Stimulated activated CD8-positive, alpha-beta memory T cell treated with anti-CD3 and anti-CD28 coated beads, Interleukin-4, amount 100 ng/mL, for 1 hour (primary cell): ENCODE measurements at regions not wholly inside any gene's neighbourhood (a gene's known extent, or its start where the extent isn't known, plus 50 kb on each side); places are given as distances from the start of the nearest gene placed in this dataset.
"Not testable (repeated sequence)": the region's sequence is repeated elsewhere in the genome, so short reads cannot be mapped to it uniquely, and the experiment has no call there.

Experiments used
- DNase-seq, 2 donors: peaks; one replicate each; pipeline ENCODE4 v3.0.0-alpha.2; 2020; ENCODE audit warnings: low read depth in 2 of 2, low spot score in 1 of 2

DNA sequence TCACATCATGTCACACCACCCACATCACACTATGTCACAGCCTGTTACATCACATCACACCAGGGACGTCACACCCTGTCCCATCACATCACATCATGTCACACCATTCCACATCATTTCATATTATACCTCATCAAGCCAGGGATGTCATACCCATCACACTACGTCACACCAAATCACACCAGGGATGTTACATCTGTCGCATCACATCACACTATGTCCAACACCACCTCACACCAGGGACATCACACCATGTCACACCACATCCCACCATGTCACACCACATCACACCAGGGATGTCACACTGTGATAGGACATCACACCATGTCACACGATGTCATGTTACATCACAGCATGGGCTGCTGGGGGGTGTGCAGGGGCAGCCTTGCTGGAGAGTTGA lies 110.6 kb downstream of the TMEM121 start:
- no peak for DNase-seq

DNA sequence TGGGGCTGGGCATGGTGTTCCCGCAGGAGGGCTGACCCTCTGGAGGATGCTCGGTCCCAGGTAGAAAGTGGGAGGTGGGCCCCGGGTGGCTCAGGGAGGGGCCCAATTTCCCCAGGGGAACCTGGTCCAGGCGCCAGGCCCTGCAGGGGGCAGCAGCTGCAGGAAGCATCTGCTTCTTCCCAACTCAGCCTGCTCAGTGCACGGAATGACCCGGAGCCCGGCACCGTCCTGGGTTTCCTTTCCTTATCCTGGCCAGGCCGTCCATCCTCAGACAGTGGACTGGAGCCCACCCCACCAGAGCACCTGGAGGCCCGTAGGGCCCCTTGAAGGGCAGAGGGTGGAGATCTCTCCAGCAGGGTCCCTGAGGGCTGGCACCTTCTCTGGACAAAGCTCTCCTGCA lies 111.0 kb downstream of the TMEM121 start:
- not testable (repeated sequence) for DNase-seq

DNA sequence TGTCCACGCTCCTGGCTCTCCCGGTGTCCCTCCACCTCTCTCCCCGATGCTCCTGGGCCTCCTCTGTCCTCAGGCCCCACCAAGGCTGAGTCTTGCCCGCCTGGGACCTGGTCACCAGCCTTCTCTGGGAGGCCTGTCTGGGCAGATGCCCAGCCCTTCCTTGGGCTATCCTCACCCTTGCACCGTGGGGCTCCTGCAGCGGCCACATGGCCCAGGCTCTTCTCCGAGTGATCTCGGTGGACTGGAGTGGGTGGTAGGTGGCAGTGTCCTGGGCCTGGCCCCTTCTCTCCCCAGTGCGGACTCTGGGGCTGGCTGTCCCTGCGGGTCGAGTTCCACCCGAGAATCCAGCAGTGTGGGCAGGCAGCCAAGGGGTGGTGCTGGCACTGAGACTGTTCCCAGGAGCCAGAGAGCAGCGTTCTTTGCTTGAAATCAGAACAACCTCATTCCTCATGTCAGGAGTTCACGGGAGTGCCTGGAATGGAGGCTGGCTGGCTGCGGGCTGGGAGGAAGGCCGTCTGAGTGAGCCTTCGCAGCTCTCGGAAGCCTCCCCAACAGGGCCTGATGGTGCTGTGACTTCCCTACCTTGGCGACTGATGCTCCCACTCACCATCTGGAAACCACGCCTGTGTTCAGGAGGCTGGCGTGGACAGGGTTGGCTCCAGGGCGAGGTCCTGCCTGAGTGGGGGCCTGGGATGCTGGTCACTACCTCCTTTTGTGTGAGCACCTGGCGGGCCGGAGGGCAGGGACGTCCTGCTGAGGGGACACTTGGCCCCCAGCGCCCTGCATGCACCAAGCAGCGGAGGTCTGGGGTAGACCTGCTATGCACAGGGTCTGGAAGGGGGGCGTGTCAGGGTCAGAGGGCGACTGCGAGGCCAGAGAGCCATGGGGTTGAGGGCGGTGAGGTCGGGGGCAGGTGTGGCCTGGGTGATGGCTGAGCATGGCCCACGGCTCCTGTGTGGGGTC lies 113.9 kb downstream of the TMEM121 start:
- DNase-seq, result not testable (repeated sequence)

DNA sequence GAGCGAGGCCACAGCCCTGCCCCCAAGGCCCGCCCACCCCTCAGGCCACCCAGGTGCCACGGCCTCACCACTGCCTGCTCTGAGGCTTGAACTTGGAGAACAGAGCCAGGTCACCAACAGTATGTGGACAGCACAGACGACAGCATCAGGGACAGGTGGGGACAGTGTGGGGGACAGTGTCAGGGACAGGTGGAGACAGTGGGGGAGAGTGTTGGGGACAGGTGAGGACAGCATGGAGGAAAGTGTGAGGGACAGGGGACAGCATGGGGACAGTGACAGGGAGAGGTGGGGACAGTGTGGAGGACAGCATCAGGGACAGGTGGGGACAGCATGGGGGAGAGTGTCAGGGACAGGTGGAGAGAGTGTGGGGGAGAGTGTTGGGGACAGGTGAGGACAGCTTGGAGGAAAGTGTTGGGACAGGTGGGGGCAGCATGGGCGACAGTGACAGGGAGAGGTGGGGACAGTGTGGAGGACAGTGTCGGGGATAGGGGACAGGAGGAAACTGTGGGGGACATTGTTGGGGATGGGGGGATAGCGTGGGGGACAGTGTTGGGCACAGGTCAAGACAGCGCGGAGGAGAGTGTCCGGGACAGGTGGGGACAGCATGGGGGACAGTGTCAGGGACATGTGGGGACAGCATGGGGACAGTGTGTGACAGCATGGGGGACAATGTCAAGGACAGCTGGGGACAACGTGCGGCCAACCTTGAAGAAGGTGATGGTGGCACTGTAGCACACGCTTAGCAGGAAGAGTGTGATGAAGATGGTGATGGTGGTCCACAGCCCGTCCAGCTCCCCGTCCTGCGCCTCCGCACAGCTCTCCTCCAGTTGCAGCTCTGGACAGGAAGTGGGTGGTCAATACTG lies 114.9 kb downstream of the TMEM121 start:
- no peak for DNase-seq

DNA sequence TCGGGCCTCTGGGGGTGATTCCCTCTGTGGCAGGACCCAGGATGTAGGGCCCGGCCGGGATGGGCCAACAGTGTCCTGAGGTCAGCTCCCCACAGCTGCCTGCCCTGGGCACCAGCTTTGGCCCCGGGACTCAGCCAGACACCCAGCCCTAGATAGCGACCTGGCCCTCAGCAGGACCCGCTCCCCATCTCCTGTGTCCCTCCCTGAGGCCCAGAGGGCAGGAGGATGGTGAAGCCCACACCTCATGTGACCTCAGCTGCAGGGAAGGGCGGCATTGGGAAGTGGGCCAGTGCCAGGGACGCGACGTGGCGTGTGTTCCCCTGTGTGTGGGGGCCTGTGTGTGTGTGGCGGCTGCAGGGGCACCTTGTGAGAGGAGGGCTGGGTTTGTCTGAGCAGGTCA lies 115.6 kb downstream of the TMEM121 start:
- not testable (repeated sequence) for DNase-seq

DNA sequence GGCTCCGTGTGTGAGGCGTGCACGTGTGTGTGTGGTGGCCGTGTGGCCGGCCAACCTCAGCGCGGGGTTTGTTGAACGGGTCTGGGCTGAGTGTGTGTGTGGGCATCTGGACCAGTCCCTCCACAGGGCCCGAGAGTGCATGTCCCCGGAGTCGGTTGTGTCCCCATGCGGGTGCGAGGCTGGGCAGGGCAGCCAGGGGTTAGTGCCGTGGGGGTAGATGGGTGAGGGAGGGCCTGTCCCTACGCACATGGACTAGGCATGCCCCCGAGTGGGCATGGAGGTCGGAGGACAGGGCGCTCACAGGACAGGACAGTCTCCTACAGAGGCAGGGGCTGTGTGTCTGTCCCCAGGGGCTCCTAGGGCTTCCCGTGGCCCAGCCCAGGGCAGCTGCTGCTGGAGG lies 116.1 kb downstream of the TMEM121 start:
- DNase-seq, result not testable (repeated sequence)

DNA sequence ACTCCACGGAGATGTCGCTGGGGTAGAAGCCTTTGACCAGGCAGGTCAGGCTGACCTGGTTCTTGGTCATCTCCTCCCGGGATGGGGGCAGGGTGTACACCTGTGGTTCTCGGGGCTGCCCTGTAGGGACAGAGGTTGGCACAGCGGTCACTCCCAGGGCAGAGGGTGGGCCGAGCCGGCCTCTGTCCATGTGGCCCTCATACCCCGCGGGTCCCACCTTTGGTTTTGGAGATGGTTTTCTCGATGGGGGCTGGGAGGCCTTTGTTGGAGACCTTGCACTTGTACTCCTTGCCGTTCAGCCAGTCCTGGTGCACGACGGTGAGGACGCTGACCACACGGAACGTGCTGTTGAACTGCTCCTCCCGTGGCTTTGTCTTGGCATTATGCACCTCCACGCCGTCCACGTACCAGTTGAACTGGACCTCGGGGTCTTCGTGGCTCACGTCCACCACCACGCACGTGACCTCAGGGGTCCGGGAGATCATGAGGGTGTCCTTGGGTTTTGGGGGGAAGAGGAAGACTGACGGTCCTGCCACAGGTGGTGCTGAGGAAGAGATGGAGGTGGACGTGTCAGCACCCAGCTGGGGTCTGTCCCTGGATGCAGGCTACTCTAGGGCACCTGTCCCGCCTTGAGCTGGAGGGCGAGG lies 117.1 kb downstream of the TMEM121 start:
- DNase-seq, result not testable (repeated sequence)

DNA sequence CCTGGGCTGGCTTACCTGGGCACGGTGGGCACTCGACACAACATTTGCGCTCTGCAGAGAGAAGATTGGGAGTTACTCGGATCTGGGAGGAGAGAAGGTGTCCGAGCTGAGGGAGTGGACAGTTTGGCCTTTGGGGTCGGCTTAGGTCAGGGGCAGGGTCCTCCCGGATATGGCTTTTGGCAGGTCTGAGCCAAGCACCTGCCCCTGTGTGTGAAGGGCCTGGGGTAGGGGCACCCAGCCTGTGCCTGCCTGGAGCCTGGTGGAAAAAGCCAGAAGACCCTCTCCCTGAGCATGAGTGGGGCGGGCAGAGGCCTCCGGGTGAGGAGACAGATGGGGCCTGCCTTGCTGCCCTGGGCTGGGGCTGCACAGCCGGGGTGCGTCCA lies 117.7 kb downstream of the TMEM121 start:
- DNase-seq, result not testable (repeated sequence)

DNA sequence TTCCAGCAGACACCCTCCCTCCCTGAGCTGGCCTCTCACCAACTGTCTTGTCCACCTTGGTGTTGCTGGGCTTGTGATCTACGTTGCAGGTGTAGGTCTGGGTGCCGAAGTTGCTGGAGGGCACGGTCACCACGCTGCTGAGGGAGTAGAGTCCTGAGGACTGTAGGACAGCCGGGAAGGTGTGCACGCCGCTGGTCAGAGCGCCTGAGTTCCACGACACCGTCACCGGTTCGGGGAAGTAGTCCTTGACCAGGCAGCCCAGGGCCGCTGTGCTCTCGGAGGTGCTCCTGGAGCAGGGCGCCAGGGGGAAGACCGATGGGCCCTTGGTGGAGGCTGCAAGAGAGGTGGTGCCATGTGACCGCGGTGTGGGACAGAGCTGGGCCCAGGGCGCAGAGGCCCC lies 118.1 kb downstream of the TMEM121 start:
- DNase-seq, result not testable (repeated sequence)

DNA sequence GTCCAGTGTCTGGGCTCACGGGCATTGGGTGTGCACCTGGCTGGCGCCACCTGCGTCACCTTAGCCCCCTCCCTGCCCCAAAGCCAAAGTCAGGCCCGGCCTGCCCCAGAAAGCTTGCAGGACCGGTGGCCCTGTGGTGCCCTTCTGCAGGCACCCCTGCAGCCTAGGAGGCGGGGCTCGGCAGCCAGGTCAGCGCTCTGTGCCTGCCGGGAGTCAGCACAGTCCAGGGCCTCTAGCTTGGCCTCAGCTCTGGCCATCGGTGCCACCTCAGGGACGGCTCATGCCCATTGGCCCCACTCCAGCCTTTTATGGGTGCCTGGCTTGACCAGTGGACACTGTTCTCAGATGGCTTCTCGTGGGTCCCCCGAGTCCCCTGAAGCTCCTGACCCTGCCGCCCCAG lies 118.5 kb downstream of the TMEM121 start:
- DNase-seq, result not testable (repeated sequence)

DNA sequence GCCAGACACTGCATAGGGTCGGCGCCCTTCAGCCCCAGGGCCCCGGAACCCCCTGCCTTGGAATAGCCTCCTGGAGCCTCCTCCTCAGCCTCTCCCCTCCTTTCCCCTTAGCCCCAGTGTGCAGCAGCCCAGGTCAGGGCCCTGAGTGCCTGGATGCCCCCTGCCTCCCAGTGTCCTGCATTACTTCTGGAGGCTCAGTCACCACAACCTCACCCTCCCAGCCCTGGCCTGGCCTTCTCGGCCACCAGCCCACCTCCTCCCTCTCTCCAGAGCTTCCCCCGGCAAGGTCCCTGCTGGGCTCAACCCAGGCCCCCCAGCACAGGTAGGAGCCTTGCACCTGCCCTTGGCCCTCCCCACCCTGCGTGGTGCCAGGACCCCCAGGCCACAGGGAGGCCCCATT lies 119.0 kb downstream of the TMEM121 start:
- not testable (repeated sequence) for DNase-seq

DNA sequence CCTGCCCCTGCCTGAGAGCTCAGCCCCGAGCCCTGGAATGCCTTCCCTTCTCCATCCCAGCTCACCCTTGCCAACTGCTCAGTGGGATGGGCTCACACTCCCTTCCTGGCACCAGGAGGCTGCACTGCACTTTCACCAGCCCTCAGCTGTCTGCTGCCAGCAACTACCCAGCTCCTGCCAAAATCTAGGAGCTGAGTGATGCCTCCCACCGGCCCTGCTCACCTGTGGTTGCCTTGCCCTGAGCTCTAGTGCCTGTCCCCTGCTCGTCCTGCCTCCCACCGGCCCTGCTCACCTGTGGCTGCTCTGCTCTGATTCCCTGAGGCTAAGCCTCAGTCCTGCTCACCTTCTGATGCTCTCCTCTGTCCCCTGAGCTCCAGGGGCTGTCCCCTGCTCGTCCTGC lies 119.8 kb downstream of the TMEM121 start:
- no peak for DNase-seq

DNA sequence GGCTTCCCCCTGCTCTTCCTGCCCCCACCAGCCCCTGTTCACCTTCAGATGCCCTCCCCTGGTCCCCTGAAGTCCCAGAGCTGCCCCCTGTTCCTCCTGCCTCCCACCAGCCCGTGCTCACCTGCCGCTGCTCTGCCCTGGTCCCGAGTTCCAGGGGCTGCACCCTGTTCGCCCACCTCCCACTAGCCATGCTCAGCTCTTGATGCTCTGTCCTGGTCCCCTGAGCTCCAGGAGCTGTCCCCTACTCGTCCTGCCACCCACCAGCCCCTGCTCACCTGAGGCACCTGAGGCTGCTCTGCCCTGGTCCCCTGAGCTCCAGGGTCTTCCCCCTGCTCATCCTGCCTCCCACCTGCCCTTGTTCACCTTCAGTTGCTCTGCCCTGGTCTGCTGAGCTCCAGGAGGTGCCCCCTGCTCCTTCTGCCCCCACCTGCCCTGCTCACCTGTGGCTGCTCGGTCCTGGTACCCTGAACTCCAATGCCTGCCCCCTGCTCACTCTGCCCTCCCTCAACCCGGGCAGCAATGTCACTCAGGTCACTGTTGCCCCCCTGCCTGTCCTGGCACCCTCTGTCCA lies 120.4 kb downstream of the TMEM121 start:
- not testable (repeated sequence) for DNase-seq

DNA sequence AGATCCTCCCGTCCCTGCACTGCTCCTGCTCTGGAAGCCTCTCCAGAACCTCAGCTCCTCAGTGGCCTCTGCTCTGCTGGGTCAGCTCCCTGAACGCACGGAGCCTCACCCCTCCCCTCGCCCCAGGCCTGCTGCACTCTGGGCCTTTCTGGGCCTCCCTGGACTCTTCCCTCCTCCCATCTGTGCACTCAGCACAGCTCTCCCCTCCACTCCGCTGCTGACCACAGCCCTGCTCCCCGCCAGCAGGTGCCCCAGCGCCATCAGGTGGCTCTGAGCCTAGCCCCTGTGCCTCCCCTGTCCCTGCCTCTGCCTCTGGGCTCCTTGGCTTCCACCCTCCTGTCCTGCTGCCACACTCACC lies 121.0 kb downstream of the TMEM121 start:
- not testable (repeated sequence) for DNase-seq

DNA sequence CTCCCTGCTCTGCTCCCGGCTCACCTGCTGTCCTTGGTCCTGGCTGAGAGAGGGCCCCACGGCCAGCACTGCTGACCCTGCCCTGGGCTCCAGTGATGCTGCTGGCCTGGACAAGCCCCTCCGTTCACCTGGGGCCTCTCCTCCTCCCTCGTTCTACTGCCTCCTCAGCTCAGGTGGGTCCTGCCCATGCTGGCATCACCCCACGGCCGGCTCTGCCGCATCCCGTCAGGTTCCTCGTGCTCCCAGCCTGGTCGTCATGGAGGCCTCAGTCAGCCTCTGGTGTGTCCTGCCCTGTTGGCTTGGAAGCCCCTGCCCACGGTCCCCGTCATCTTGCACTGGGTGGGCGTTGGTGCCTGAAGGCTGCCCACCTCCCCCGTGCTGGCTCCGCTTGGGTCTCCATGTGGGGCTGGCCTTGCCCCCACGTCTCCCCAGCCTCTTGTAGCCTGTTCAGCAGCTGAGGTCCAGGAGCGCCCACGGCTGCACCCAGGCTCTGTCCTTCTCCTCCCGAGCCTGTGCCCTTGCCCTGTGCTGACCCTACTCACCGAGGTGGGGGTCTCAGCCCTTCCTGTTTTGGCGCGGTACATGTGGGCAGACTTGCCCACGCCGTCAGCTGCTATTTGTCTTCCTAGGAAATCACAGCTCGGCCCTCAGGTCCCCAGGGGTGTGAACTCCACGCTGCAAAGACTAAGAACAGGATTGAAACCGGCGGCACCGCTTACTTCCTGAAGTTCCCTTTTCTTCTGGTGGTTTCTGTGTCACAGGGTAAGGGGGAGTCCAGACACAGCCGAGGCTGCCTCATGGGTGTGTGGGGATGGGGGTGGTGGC lies 121.6 kb downstream of the TMEM121 start:
- no peak for DNase-seq

DNA sequence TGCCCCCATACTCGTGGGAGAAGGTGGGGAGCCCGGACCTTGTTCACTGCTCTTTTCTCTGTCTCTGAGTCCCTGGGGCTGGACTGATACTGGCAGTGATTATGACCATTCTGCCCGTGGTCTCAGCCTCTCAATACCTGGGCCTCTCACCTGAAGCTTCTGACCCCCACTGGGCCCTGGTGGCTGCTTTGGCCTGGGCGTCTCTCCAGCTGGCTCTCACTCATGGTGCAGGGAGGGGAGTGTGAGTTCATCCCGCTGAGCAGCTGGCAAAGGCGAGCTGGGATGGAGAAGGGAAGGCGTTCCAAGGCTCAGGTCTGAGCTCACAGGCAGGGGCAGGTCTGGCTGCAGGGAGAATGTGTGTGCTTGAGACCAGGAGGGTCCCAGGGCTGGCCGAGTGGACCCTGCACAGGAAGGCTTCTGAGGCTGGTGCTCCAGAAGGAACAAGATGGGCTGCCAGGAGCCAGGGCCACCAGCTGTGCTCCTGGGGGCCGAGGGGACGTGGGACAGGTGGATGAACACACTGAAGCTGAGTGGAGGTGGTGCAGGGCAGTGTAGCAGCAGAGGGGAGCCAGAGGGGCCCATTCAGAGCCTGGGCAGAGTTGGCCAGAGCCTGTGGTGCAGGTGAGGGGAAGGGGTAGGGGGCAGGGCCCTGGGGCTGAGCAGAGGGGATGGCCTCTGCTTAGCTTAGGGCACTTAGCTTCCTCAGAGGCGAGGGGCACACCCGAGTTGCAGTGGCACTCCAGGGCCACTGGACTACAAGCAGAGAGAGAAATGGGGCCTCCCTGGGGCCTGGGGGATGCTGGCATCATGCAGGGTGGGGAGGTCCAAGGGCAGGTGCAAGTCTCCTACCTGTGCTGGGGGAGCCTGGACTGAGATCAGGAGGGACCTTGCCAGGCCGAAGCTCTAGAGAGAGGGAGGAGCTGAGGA lies 122.5 kb downstream of the TMEM121 start:
- DNase-seq, result not testable (repeated sequence)

DNA sequence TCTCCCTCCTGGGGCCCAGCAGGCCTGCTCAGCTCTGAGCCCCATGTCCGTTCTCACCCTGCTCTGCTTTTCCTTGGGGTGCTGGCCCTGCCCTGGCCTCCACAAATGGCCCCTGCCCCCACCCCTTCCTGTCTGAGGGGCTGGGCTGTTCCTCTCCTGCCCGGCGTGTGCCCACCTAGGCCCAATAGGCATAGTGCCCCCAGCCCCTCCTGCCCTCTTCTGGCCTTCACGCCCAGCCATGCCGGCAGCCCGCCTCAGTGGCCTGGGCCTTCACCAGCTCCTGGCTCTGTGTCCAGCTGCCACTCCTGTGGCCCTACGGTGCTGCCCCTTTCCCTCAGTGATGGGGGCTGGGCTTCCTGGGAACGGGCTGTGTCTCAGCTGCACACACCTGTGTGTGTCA lies 125.9 kb downstream of the TMEM121 start:
- not testable (repeated sequence) for DNase-seq

DNA sequence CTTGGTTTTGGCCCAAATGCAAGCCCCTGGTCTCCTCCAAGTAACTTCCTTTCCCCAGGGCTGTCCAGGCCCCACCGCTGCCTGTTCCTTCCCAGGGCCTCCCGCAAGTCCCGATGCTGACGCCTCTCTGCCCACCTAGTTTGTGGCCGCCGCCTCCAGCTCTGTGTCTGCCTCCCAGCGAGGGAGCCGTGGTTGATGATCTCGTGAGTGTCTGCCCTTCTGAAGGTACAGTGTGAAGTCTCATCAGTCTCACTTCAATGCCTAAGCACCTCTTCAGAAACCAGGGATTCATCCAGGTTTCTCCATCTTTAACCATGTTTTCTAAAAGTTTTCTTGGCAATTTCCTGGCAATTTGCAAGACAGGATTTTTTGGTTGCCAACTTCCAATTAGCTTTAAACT lies 127.5 kb downstream of the TMEM121 start:
- not testable (repeated sequence) for DNase-seq

DNA sequence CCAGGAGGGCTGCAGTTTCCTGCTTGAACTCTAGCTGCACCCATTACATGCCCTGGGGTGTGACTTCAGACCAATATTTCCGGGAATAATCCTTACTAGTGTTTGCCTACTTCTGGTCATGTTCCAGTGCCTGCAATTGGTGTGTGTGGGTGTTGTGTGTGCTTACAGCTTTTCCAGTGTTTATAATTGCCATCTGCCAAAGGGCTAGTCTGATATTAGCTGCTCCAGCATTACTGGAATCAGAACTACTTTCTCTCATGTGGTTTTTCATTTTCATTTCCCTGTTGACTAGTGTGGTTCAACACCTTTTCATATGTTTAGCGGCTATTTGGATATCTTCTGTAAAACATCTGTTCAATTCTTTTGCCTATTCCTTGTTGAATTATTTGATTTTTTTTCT lies 132.9 kb downstream of the TMEM121 start:
- DNase-seq, result not testable (repeated sequence)
